NCI-H146 (cell line): ENCODE measurements at regions not wholly inside any gene's neighbourhood (a gene's known extent, or its start where the extent isn't known, plus 50 kb on each side); places are given as distances from the start of the nearest gene placed in this dataset.
A peak's percentile ranks its signal among the peaks of the same experiment; 100 is the strongest.
"Not testable (repeated sequence)": the region's sequence is repeated elsewhere in the genome, so short reads cannot be mapped to it uniquely, and the experiment has no call there.

Source experiments
- DNase-seq: peaks from one replicate; lab custom pipeline; 2025; lab: John Stamatoyannopoulos, UW

DNA sequence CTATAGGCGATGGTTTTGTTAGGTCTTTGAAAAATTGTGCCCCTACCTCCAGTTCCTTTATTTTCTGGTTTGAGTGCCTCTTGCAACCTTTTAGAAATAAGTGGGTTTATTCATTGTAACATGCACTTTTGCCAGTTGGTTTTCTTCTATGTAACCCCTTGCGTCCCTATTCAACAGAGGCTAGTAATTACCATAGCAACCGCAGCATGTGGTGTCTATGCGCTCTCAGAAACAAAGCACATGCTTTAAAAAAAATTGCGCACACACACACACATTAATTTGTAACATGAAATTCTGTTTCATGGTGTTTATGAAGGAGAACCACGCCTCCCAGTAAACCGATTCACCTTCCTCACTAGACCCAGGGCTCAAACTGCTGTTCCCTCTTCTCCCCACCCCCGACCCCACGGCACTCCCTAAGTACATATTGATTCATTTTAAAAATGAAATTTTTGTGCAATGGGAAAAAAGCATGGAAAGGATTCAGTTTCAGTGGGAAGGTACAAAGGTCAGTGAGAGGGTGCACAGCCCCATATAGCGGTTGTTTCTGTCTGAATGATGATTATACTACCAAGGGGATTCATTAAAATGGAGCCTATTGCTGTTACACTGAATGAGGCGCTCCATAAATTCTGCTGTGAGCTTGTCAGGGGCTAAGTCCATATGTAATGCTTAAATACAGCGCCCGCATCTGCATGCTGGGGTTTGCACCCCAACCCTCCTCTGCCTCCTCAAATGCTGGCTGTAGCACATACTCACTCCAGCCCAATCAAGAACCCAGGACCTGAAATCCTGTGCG, 206.9 kb downstream of the ICOS start:
- peak; percentile 29 for DNase-seq

DNA sequence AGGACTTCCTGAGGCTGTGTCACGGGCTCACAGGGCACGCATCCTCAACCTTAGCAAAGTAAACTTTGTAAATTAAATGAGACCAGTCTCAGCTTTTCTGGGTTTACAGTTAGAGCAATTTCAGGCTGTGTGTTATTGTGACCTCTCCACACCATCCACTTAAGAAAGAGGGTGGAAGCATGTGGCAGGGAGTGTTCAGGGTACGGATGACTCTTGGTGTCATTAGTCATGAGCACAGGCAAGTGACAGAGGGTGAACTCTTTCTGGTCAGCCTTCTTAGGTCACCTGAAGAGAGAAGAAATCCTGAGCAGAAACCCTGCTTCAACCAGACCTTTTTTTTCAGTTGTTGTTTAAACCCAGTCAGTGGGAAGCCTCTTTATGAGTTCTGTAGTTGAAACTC, 207.9 kb downstream of the ICOS start:
- DNase-seq = no peak

- DNase-seq = peak; percentile 74
These were observed 208.7 kb downstream of the ICOS start for GRCh38 chr2:204145263-204145751.

- no peak for DNase-seq
These were observed 209.2 kb downstream of the ICOS start for GRCh38 chr2:204145791-204146190.

- not testable (repeated sequence) for DNase-seq
These were observed 210.5 kb downstream of the ICOS start for GRCh38 chr2:204147040-204147439.

DNA sequence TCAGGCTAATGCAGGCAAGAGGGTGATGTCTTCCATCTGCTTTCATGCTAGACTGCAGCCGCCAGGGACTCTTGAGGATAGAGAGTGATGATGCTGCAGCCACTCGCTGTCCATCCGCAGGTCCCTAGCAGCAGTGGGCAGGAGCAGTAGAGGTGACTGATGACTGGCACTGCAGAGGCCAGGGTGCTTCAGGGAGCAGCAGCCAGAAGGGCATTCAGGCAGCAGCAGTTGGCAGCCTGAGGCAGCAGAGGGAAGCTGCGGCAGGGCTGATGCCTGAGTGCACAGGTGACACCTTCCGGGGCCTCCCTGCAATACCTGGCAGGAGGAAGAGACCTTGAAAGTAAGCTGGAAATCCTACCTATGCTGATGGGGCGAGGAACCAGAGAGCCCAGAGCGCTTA, 214.2 kb downstream of the ICOS start:
- DNase-seq = no peak

- DNase-seq = no peak
These were observed 216.1 kb downstream of the ICOS start for GRCh38 chr2:204152616-204153015.

DNA sequence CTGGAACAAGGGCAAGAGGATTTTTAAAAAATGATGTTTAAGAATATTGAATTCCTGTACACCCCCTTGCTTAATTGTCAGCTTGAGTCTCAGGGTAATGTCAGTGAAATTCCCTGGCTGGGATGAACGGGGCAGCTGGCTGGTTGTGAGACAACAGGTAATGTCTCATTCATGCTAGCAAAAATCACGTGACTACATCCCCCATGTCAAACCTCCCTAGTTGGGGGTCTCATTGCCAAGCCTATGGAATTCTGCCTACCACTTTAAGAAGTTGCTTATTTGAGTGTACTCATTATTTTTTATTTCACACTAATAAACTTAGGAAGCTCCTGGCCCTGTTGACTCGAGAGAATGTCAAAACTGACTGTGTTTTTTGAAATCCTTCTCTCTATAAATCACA, 218.3 kb downstream of the ICOS start:
- DNase-seq = no peak

GRCh38 chr2:204156456-204156855, 219.9 kb downstream of the ICOS start:
- DNase-seq = no peak

DNA sequence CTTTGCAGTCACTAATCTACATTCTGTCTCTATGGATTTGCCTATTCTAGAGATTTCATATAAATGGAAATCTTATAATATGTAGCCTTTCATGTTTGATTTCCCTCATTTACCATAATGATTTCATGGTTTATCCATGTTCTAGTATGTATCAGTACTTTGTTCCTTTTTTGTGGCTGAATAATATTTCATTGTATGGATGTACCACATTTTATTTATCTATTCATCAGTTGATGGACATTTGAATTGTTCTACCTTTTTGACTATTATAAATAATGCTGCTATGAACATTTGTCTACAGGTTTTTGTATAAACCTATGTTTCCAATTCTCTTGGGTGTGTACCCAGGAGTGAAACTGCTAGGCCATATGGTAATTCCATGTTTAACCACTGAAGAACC, 221.1 kb downstream of the ICOS start:
- DNase-seq = no peak

GRCh38 chr2:204159526-204159925, 223.0 kb downstream of the ICOS start:
- DNase-seq = no peak

GRCh38 chr2:204160989-204161388, 224.4 kb downstream of the ICOS start:
- DNase-seq = no peak

DNA sequence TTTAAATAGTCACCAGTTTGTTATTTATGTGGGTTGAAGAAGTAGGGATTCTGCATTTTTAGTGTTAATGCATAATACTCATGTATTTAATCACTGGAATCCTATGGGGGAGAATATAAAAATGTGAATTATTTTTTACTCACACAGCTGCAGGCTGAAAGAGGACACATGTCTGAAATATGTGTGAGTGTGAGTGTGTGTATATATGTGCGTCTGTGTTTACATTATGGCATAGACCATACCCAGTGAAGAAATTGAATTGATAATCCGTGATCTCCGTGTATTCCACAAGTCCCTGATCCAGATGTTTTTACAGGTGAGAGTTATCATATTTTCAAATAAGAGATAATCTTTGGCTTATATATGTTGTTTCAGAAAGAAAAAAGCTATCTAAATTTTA, 225.3 kb downstream of the ICOS start:
- DNase-seq = no peak

- DNase-seq = no peak
These were observed 230.4 kb downstream of the ICOS start for GRCh38 chr2:204166961-204167360.

DNA sequence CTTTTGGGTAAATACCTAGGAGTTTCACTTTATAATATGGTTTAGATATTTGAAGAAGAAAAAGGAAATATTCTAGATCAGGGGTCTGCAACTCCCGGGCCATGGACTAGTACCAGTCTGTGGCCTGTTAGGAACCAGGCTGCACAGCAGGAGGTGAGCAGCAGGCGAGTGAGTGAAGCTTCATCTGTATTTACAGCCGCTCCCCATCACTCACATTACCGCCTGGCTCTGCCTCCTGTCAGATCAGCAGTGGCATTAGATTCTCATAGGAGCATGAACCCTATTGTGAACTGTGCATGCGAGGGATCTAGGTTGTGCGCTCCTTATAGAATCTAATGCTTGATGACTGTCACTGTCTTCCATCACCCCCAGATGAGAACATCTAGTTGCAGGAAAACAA, 231.1 kb downstream of the ICOS start:
- not testable (repeated sequence) for DNase-seq

GRCh38 chr2:204170411-204170810, 233.8 kb downstream of the ICOS start:
- DNase-seq = no peak

GRCh38 chr2:204171432-204172144, 235.0 kb downstream of the ICOS start:
- DNase-seq = no peak

GRCh38 chr2:204172145-204172600, 235.6 kb downstream of the ICOS start:
- DNase-seq = peak; percentile 6

GRCh38 chr2:204174034-204174433, 237.5 kb downstream of the ICOS start:
- DNase-seq = no peak

- DNase-seq = no peak
These were observed 239.1 kb downstream of the ICOS start for GRCh38 chr2:204175552-204176271.

DNA sequence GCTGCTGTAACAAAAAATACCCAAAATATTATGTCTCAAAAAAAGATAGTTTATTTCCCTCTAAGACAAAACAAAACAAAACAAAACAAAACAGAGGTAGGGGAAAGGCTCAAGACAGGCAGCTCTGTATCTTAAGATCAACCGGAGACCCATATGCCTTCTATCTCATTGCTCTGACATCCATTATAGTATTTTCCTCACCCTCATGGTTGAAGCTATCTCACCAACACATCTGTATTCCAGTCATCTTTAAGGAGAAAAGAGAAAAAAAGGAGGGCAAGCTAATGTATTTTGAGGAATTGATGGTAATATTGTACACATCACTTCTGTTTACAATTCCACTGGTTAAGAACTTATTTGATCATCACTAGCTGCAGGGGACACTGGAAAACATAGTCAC, 239.7 kb downstream of the ICOS start:
- no peak for DNase-seq

DNA sequence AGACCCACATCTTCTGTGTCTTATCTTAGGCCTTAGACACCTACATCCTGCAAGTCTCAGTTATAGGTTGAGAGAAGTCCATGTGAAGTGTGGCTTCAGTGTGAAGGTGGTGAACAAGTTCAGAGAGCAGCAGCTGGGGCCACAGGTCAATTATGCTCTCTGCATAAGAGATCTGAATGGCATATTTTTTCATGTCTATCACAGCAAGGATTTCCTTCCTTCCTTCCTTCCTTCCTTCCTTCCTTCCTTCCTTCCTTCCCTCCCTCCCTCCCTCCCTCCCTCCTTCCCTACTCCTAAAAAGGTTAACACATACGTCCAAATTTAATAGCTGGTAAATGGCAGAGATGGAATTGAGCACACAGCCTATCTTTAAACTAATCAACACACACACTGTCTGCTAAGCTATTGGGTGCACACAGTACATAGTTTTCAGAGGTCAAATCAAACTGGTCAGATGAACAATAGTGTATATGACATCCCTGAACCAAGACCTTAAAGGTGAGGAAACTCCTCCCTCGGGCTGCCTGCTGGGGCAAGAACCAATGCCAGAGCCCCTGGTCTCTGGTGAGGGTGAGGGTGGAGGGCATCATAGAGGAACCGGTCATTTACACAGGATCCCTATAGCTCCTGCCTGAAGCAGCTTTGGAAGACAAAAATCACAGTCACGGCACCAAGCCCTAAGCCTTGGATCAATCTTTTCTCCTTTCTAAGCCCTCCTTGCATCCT, 240.9 kb downstream of the ICOS start:
- DNase-seq = no peak
